Activated gamma-delta T cell treated with Interleukin-2 at 50 U/mL for 16 hours (primary cell): ENCODE measurements at regions not wholly inside any gene's neighbourhood (a gene's known extent, or its start where the extent isn't known, plus 50 kb on each side); places are given as distances from the start of the nearest gene placed in this dataset.

Experiments used
- DNase-seq: peaks from one replicate; pipeline ENCODE4 v3.0.0-alpha.2; 2020

- DNase-seq, result no peak
Measured at GRCh38 chr15:26374806-26375205, 398.1 kb downstream of the GABRB3 start.

- DNase-seq, result no peak
Measured at GRCh38 chr15:26372706-26373105, 400.2 kb downstream of the GABRB3 start.

- no peak for DNase-seq
Measured at GRCh38 chr15:26365077-26365476, 407.8 kb downstream of the GABRB3 start.

GRCh38 chr15:26359855-26360254, 413.0 kb downstream of the GABRB3 start:
- no peak for DNase-seq

GRCh38 chr15:26358708-26359107, 414.2 kb downstream of the GABRB3 start:
- DNase-seq, result no peak

- DNase-seq, result no peak
Measured at GRCh38 chr15:26357653-26358052, 415.2 kb downstream of the GABRB3 start.

- no peak for DNase-seq
Measured at GRCh38 chr15:26355472-26356074, 417.3 kb downstream of the GABRB3 start.

- DNase-seq, result no peak
Measured at GRCh38 chr15:26352909-26353308, 420.0 kb downstream of the GABRB3 start.

- DNase-seq, result no peak
Measured at GRCh38 chr15:26352406-26352805, 420.5 kb downstream of the GABRB3 start.

- DNase-seq, result no peak
Measured at GRCh38 chr15:26325495-26325894, 447.4 kb downstream of the GABRB3 start.

- DNase-seq, result no peak
Measured at GRCh38 chr15:26323566-26323965, 449.3 kb downstream of the GABRB3 start.

- DNase-seq, result no peak
Measured at GRCh38 chr15:26318689-26319088, 454.2 kb downstream of the GABRB3 start.

- no peak for DNase-seq
Measured at GRCh38 chr15:26314577-26314976, 451.4 kb upstream of the ATP10A start.

GRCh38 chr15:26311710-26312236, 448.6 kb upstream of the ATP10A start:
- DNase-seq, result no peak

- DNase-seq, result no peak
Measured at GRCh38 chr15:26298659-26299170, 435.6 kb upstream of the ATP10A start.

- no peak for DNase-seq
Measured at GRCh38 chr15:26298010-26298658, 435.0 kb upstream of the ATP10A start.

- DNase-seq, result no peak
Measured at GRCh38 chr15:26295336-26296085, 432.4 kb upstream of the ATP10A start.

- DNase-seq, result no peak
Measured at GRCh38 chr15:26294059-26294689, 431.0 kb upstream of the ATP10A start.

GRCh38 chr15:26287381-26287780, 424.3 kb upstream of the ATP10A start:
- no peak for DNase-seq

- DNase-seq, result no peak
Measured at GRCh38 chr15:26280281-26280680, 417.2 kb upstream of the ATP10A start.

- DNase-seq, result no peak
Measured at GRCh38 chr15:26261966-26262365, 398.8 kb upstream of the ATP10A start.

GRCh38 chr15:26261413-26261812, 398.3 kb upstream of the ATP10A start:
- no peak for DNase-seq

- no peak for DNase-seq
Measured at GRCh38 chr15:26260517-26261133, 397.5 kb upstream of the ATP10A start.
